ENCODE measurements at regions not wholly inside any gene's neighbourhood (a gene's known extent, or its start where the extent isn't known, plus 50 kb on each side); places are given as distances from the start of the nearest gene placed in this dataset.

DNA sequence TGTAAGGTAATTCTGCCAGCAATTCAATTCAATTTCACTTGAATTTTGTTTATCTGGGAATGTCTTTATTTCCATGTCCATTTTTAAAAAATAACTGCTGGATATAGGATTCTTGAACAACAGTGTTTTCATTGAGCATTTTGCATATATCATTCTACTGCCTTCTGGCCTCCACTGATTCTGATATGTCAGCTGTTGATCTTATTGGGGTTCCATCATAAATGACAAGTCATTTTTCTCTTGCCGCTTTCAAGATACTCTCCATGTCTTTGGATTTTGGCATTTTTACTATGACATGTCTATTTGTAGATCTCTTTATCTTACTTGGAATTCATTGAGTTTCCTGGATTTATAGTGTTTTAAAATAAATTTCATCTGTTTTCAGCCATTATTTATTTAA is 180.5 kb upstream of the LMNTD1 start:
- H3K27ac Mint-ChIP-seq (ENCODE audit: unreplicated experiment): no peak overlapping the region
- H3K36me3 Mint-ChIP-seq (ENCODE audit: insufficient read depth, unreplicated experiment): no peaks in the 10 kb centered on the region
- TF ChIP-seq, protein P1, sequence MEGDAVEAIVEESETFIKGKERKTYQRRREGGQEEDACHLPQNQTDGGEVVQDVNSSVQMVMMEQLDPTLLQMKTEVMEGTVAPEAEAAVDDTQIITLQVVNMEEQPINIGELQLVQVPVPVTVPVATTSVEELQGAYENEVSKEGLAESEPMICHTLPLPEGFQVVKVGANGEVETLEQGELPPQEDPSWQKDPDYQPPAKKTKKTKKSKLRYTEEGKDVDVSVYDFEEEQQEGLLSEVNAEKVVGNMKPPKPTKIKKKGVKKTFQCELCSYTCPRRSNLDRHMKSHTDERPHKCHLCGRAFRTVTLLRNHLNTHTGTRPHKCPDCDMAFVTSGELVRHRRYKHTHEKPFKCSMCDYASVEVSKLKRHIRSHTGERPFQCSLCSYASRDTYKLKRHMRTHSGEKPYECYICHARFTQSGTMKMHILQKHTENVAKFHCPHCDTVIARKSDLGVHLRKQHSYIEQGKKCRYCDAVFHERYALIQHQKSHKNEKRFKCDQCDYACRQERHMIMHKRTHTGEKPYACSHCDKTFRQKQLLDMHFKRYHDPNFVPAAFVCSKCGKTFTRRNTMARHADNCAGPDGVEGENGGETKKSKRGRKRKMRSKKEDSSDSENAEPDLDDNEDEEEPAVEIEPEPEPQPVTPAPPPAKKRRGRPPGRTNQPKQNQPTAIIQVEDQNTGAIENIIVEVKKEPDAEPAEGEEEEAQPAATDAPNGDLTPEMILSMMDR (IDR thresholded peaks at IDR 0.05; ENCODE audit: insufficient read depth in 1 of 2, low read depth in 1 of 2, low read length in 1 of 2, severe bottlenecking in 1 of 2, unreplicated experiment in 1 of 2): no peak
- CTCF ChIA-PET: no interaction called here
- peaks cover 2% of the 10 kb centered on the region for H3K27me3 Mint-ChIP-seq (ENCODE audit: insufficient read depth, unreplicated experiment)
- Histone ChIP-seq H3K36me3 (ENCODE audit: control insufficient read depth, insufficient read depth, low read length) (no peaks in the 10 kb centered on the region), H3K27me3 (replicated peaks; ENCODE audit: control insufficient read depth, insufficient read depth, low read length) (no peaks in the 10 kb centered on the region), H3K4me3 (ENCODE audit: low read depth, low read length) (no peak overlapping the region), H3K4me1 (peaks cover 18% of the 10 kb centered on the region), H3K9me3 (no peaks in the 10 kb centered on the region)
- DNase-seq: no peak
- POLR2A ChIA-PET: no interaction called here
- peaks cover 29% of the 10 kb centered on the region for H3K9me3 Mint-ChIP-seq (ENCODE audit: unreplicated experiment)
- no peak overlapping the region for H3K4me3 Mint-ChIP-seq (ENCODE audit: unreplicated experiment)
- no TSS peak for BruUV-seq (replicated peaks)
- H3K4me1 Mint-ChIP-seq (ENCODE audit: low read depth, unreplicated experiment): peaks cover 27% of the 10 kb centered on the region
- intact Hi-C loops (cut with micrococcal nuclease; ENCODE audit: unreplicated experiment): no loop called here

DNA sequence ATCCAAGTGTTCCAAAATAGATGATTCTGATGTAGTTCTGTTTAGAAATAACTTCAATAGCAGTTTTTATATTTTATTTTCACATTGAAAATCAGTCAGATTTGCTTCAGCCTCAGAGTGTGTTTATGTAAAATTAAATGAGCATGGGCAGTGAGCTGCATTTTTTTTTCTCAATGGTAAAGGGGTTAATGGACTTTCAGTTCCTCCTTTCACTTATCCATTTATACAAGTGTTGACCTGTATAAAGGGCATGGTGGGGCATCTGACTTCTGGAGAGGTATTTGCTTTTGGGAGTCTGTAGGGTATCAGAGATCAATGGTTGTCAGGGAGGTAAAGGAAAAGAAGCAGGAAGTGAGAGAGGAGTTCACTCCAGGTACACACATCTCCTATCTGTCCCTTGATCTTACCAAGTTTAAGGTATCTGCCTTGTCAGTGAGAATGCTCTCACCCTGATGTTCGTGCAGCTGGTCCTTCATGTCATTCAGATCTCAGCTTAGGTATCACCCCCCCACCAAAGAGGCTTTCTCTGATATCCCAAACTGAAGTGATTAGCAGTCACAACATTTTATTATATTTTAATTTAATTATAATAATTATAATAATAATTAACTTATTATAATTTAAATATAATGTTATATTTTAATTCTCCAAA is 181.6 kb upstream of the LMNTD1 start:
- ChIA-PET POLR2A (no interaction called here), CTCF (interaction anchor here (0.6 kb wide), 1 partner anchor 136 kb away, joined by 3 read pairs; no protein-coding TSS in a partner anchor)
- Histone ChIP-seq H3K4me1 (peaks cover 18% of the 10 kb centered on the region), H3K36me3 (ENCODE audit: control insufficient read depth, insufficient read depth, low read length) (no peaks in the 10 kb centered on the region), H3K4me3 (ENCODE audit: low read depth, low read length) (no peak overlapping the region), H3K27me3 (replicated peaks; ENCODE audit: control insufficient read depth, insufficient read depth, low read length) (no peaks in the 10 kb centered on the region), H3K9me3 (no peaks in the 10 kb centered on the region)
- H3K27ac Mint-ChIP-seq (ENCODE audit: unreplicated experiment): no peak overlapping the region
- peaks cover 2% of the 10 kb centered on the region for H3K27me3 Mint-ChIP-seq (ENCODE audit: insufficient read depth, unreplicated experiment)
- peaks cover 29% of the 10 kb centered on the region for H3K9me3 Mint-ChIP-seq (ENCODE audit: unreplicated experiment)
- peaks cover 27% of the 10 kb centered on the region for H3K4me1 Mint-ChIP-seq (ENCODE audit: low read depth, unreplicated experiment)
- H3K4me3 Mint-ChIP-seq (ENCODE audit: unreplicated experiment): no peak overlapping the region
- no peaks in the 10 kb centered on the region for H3K36me3 Mint-ChIP-seq (ENCODE audit: insufficient read depth, unreplicated experiment)
- no peak for DNase-seq
- no TSS peak for BruUV-seq (replicated peaks)
- intact Hi-C loops (cut with micrococcal nuclease; ENCODE audit: unreplicated experiment): no loop called here
- TF ChIP-seq, protein P1 (IDR thresholded peaks at IDR 0.05; ENCODE audit: insufficient read depth in 1 of 2, low read depth in 1 of 2, low read length in 1 of 2, severe bottlenecking in 1 of 2, unreplicated experiment in 1 of 2): no peak

DNA sequence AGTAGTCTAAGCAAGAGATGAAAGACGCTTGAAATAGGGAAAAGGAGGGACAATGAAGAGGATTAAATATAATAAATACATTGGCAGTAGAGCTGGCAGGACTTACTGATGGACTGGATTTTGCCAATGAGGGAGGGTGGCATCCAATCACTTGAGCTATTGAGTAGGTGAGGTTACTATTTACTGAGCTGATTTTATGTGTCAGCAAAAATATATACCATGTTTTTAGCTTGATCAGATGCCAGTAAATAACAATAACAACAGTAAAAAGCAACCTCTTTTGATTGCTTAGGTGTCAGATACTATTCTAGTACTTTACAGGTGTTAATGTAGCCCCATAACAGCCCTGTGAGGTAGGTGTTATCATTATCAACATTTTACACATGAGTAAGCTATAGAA is 187.5 kb upstream of the LMNTD1 start:
- CTCF ChIA-PET: no interaction called here
- no peaks in the 10 kb centered on the region for H3K4me1 ChIP-seq
- H3K4me1 Mint-ChIP-seq (ENCODE audit: low read depth, unreplicated experiment): peaks cover 6% of the 10 kb centered on the region
- BruUV-seq (replicated peaks): no TSS peak
- POLR2A ChIA-PET: no interaction called here
- intact Hi-C loops (cut with micrococcal nuclease; ENCODE audit: unreplicated experiment): no loop called here
- H3K27me3 ChIP-seq (replicated peaks; ENCODE audit: control insufficient read depth, insufficient read depth, low read length): no peaks in the 10 kb centered on the region
- H3K36me3 Mint-ChIP-seq (ENCODE audit: insufficient read depth, unreplicated experiment): no peaks in the 10 kb centered on the region
- H3K4me3 ChIP-seq (ENCODE audit: low read depth, low read length): no peak overlapping the region
- peaks cover 2% of the 10 kb centered on the region for H3K27me3 Mint-ChIP-seq (ENCODE audit: insufficient read depth, unreplicated experiment)
- no peak for DNase-seq
- no peaks in the 10 kb centered on the region for H3K9me3 ChIP-seq
- H3K9me3 Mint-ChIP-seq (ENCODE audit: unreplicated experiment): peaks cover 17% of the 10 kb centered on the region
- H3K36me3 ChIP-seq (ENCODE audit: control insufficient read depth, insufficient read depth, low read length): no peaks in the 10 kb centered on the region
- TF ChIP-seq, protein P1 (IDR thresholded peaks at IDR 0.05; ENCODE audit: insufficient read depth in 1 of 2, low read depth in 1 of 2, low read length in 1 of 2, severe bottlenecking in 1 of 2, unreplicated experiment in 1 of 2): no peak
- H3K4me3 Mint-ChIP-seq (ENCODE audit: unreplicated experiment): no peak overlapping the region
- H3K27ac Mint-ChIP-seq (ENCODE audit: unreplicated experiment): no peak overlapping the region
